HCT116 (cell line): ENCODE measurements at regions not wholly inside any gene's neighbourhood (a gene's known extent, or its start where the extent isn't known, plus 50 kb on each side); places are given as distances from the start of the nearest gene placed in this dataset.

Experiments used
- ATAC-seq: fragments of 200-7000 bp; cut with Tn5 transposase; 2 replicates; pipeline ENCODE4 v1.9.1; 2020; ENCODE audit warnings: mild to moderate bottlenecking, moderate library complexity
- BruUV-seq: library from RNA; stranded (reverse); fragments of 400-500 nt; replicated peaks from 2 replicates; lab custom pipeline; 2021; lab: Mats Ljungman, UMichigan
- CTCF ChIA-PET: fragments of 300-600 bp; sonication (Branson Sonifier 250); formaldehyde crosslinking; loops from one replicate; lab custom pipeline; 2021; ENCODE audit warnings: antibody characterized with exemption; lab: Charles Lee
- POLR2A ChIA-PET: fragments of 300-600, 350-600 bp; sonication (Branson Sonifier 250); formaldehyde crosslinking; loops from one replicate; lab custom pipeline; 2021; ENCODE audit warnings: antibody characterized with exemption; lab: Charles Lee
- RAD21 ChIA-PET, 2 experiments: fragments of 300-600 bp; sonication (Branson Sonifier 250); formaldehyde crosslinking; loops; one replicate each; lab custom pipeline; 2023; ENCODE audit warnings: low total read pairs in 2 of 2; ENCODE audit not compliant: uncharacterized antibody in 2 of 2, unreplicated experiment in 2 of 2, low non-redundant PET in 1 of 2; lab: Charles Lee
- DNase-seq: peaks from one replicate; pipeline ENCODE4 v3.0.0-alpha.2; 2010; ENCODE audit warnings: low read depth, low spot score
- H2AFZ ChIP-seq: fragments of 200-600 bp; shearing (Covaris generic), sonication (generic); 2 replicates; pipeline ENCODE4 v1.6.1; 2017; ENCODE audit warnings: low read depth, mixed run types, mixed read lengths, antibody characterized with exemption, low read length; ENCODE audit not compliant: poor library complexity, severe bottlenecking
- H3K27ac ChIP-seq: 2 replicates; pipeline ENCODE4 v1.5.1; 2012; ENCODE audit warnings: low read depth, low read length
- H3K27me3 ChIP-seq: fragments of 200-600 bp; sonication (generic); 2 replicates; pipeline ENCODE4 v1.6.1; 2016; ENCODE audit warnings: mixed run types, low read length, mixed read lengths; ENCODE audit not compliant: insufficient read depth
- H3K36me3 ChIP-seq, 2 experiments: fragments of 200-500 bp in 1 of 2; fragments of 200-600 bp in 1 of 2; sonication (Bioruptor generic) in 1 of 2; sonication (generic) in 1 of 2; 2 replicates each; pipeline versions ENCODE4 v1.5.1 to v1.6.1; 2014 to 2016; ENCODE audit warnings: low read length in 2 of 2, inconsistent platforms in 1 of 2, mixed read lengths in 1 of 2, mixed run types in 1 of 2; ENCODE audit not compliant: insufficient read depth in 2 of 2, control insufficient read depth in 1 of 2
- H3K4me1 ChIP-seq, 2 experiments: fragments of 200-600 bp in 1 of 2; sonication (generic) in 1 of 2; 2 replicates each; pipeline versions ENCODE4 v1.5.1 to v1.6.1; 2012 to 2017; ENCODE audit warnings: low read length in 2 of 2, inconsistent platforms in 1 of 2, mild to moderate bottlenecking in 1 of 2, mixed read lengths in 1 of 2, mixed run types in 1 of 2, moderate library complexity in 1 of 2; ENCODE audit not compliant: insufficient read depth in 2 of 2, control insufficient read depth in 1 of 2
- H3K4me2 ChIP-seq: fragments of 200-600 bp; sonication (generic); 2 replicates; pipeline ENCODE4 v1.6.1; 2017; ENCODE audit warnings: mixed run types, low read length, mixed read lengths
- H3K4me3 ChIP-seq, 2 experiments: fragments of 200-600 bp in 1 of 2; sonication (generic) in 1 of 2; replicated peaks in 1 of 2; 2 replicates each; pipeline ENCODE4 v1.5.1; 2011 to 2016; ENCODE audit warnings: low read length in 2 of 2, control low read depth in 1 of 2, low read depth in 1 of 2, mild to moderate bottlenecking in 1 of 2, mixed read lengths in 1 of 2, mixed run types in 1 of 2
- H3K79me2 ChIP-seq: fragments of 200-600 bp; sonication (generic); 2 replicates; pipeline ENCODE4 v1.6.1; 2017; ENCODE audit warnings: mild to moderate bottlenecking, mixed run types, low read length, moderate library complexity, mixed read lengths; ENCODE audit not compliant: insufficient read depth
- H3K9ac ChIP-seq: fragments of 200-600 bp; sonication (generic); 2 replicates; pipeline ENCODE4 v1.6.1; 2016; ENCODE audit warnings: low read length, mixed read lengths
- H3K9me2 ChIP-seq: fragments of 200-600 bp; sonication (generic), shearing (Covaris generic); 2 replicates; pipeline ENCODE4 v1.6.1; 2017; ENCODE audit warnings: mixed run types, mild to moderate bottlenecking, moderate library complexity; ENCODE audit not compliant: insufficient read depth
- H3K9me3 ChIP-seq, 2 experiments: fragments of 200-500 bp in 1 of 2; fragments of 200-600 bp in 1 of 2; sonication (Bioruptor generic) in 1 of 2; sonication (generic) in 1 of 2; 2 replicates each; pipeline ENCODE4 v1.6.1; 2014 to 2017; ENCODE audit warnings: low read length in 2 of 2, mixed read lengths in 2 of 2, inconsistent platforms in 1 of 2, low read depth in 1 of 2, mild to moderate bottlenecking in 1 of 2, mixed run types in 1 of 2, moderate library complexity in 1 of 2; ENCODE audit not compliant: control insufficient read depth in 1 of 2, insufficient read depth in 1 of 2
- H4K20me1 ChIP-seq: fragments of 200-600 bp; sonication (generic), shearing (Covaris generic); 2 replicates; pipeline ENCODE4 v1.6.1; 2017; ENCODE audit warnings: mixed run types, mild to moderate bottlenecking, moderate library complexity; ENCODE audit not compliant: insufficient read depth
- CTCF ChIP-seq, 3 experiments: fragments of 200-600 bp in 1 of 3; sonication (generic) in 1 of 3; IDR thresholded peaks in 2 of 3; conservative IDR thresholded peaks in 1 of 3; 2 replicates each; pipeline ENCODE4 v1.5.1; 2012 to 2017; ENCODE audit warnings: low read depth in 2 of 3, low read length in 2 of 3, antibody characterized with exemption in 1 of 3, borderline replicate concordance in 1 of 3, control low read depth in 1 of 3, mild to moderate bottlenecking in 1 of 3, mixed read lengths in 1 of 3, mixed run types in 1 of 3, moderate library complexity in 1 of 3; ENCODE audit not compliant: insufficient read depth in 1 of 3
- ELF1 ChIP-seq: IDR thresholded peaks from 2 replicates; pipeline ENCODE4 v1.6.1; 2012; ENCODE audit warnings: low read depth, borderline replicate concordance
- EZH2 ChIP-seq: fragments of 200-600 bp; sonication (generic); IDR thresholded peaks from 2 replicates; pipeline ENCODE4 v1.6.1; 2017; ENCODE audit warnings: antibody characterized with exemption, mixed run types
- FOSL1 ChIP-seq: IDR thresholded peaks from 2 replicates; pipeline ENCODE4 v1.6.1; 2012; ENCODE audit warnings: low read depth
- REST ChIP-seq: IDR thresholded peaks from 2 replicates; pipeline ENCODE4 v1.6.1; 2012; ENCODE audit warnings: low read depth
- TCF7L2 ChIP-seq: IDR thresholded peaks from 2 replicates; pipeline ENCODE4 v1.7.0; 2011; ENCODE audit warnings: borderline replicate concordance, inconsistent platforms; ENCODE audit not compliant: insufficient read depth, insufficient read length; ENCODE audit errors: extremely low read depth
- YY1 ChIP-seq: IDR thresholded peaks from 2 replicates; pipeline ENCODE4 v1.6.1; 2011; ENCODE audit warnings: low read length, low read depth, moderate library complexity, mild to moderate bottlenecking; ENCODE audit not compliant: insufficient replicate concordance; ENCODE audit errors: extremely low read depth
- intact Hi-C: fragments of 100-400 bp; cut with micrococcal nuclease; formaldehyde crosslinking; loops from 2 replicates; pipeline ENCODE4 v1.10.0; 2022
- TF ChIP-seq, protein P1 (sequence below): IDR thresholded peaks from 2 replicates; pipeline ENCODE4 v1.6.1; 2012
- TF ChIP-seq, protein P2 (sequence below): IDR thresholded peaks from 2 replicates; pipeline ENCODE4 v1.6.1; 2012

DNA sequence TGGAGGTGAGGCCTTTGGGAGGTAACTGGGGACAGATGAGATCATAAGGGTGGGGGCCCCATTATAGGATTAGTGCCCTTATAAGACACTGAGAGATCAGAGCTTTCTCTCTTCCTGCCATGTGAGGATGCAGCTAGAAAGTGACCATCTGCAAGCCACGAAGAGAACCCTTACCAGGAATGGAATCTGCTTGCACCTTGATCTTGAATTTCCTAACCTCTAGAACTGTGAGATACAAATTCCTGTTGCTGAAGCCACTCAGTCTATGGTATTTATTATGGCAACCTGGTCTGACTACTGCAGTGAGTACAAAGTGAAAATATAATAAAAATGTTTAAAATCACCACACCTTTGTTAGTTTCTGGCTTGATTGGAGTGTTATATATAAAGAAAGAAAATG, 388.0 kb downstream of the LMO7 start:
- Histone ChIP-seq H3K4me3 (no peak overlapping the region), H3K27me3 (no peaks in the 10 kb centered on the region), H3K9ac (no peak overlapping the region), H3K79me2 (no peaks in the 10 kb centered on the region), H3K9me2 (no peaks in the 10 kb centered on the region), H4K20me1 (no peaks in the 10 kb centered on the region), H3K4me1 (peaks cover 0 to 11% of the 10 kb centered on the region in 2 experiments; a peak in 1 of 4 replicates), H3K9me3 (no peaks in the 10 kb centered on the region), H3K36me3 (no peaks in the 10 kb centered on the region), H3K27ac (no peak overlapping the region), H2AFZ (no peak overlapping the region), H3K4me2 (no peak overlapping the region)
- DNase-seq (no peak), ATAC-seq (no peak)
- intact Hi-C loops = no loop called here
- ChIA-PET POLR2A (no interaction called here), RAD21 (no interaction called here), CTCF (no interaction called here)
- no peak for TF ChIP-seq ELF1
- no peak for TF ChIP-seq EZH2
- no peak for TF ChIP-seq TCF7L2
- no peak for TF ChIP-seq REST
- no TSS peak for BruUV-seq

DNA sequence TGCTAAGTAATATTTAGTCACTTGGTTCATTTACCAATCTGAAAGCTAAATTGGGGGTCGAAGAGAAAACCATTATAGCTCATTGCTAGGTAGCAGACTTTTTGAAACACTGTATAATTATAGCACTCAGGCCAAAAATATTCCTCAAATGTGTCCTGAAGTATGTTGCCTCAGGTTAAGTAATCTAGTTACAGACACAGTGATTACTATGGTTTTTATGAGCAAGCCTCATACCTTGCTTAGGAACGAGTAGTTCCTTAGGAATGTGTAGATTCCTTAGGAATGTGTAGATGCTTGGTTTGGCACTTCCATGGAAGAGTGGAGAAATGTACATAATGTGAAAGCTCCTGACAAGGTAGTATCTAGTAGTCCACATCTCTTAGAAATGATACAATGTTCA, 387.5 kb downstream of the LMO7 start:
- ChIA-PET CTCF (no interaction called here), POLR2A (no interaction called here), RAD21 (no interaction called here)
- no peaks in the 10 kb centered on the region for H4K20me1 ChIP-seq
- H3K27ac ChIP-seq = no peak overlapping the region
- intact Hi-C loops = no loop called here
- peaks cover 0 to 12% of the 10 kb centered on the region in 2 experiments; a peak in 1 of 4 replicates for H3K4me1 ChIP-seq
- H3K9me3 ChIP-seq = no peaks in the 10 kb centered on the region
- no peaks in the 10 kb centered on the region for H3K36me3 ChIP-seq
- ATAC-seq (no peak), DNase-seq (no peak)
- H2AFZ ChIP-seq = no peak overlapping the region
- H3K79me2 ChIP-seq = no peaks in the 10 kb centered on the region
- H3K4me2 ChIP-seq = no peak overlapping the region
- H3K9ac ChIP-seq = no peak overlapping the region
- no peaks in the 10 kb centered on the region for H3K27me3 ChIP-seq
- H3K9me2 ChIP-seq = no peaks in the 10 kb centered on the region
- BruUV-seq = no TSS peak
- no peak overlapping the region for H3K4me3 ChIP-seq
- TF ChIP-seq, protein P1, sequence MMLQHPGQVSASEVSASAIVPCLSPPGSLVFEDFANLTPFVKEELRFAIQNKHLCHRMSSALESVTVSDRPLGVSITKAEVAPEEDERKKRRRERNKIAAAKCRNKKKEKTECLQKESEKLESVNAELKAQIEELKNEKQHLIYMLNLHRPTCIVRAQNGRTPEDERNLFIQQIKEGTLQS = no peak
- TF ChIP-seq YY1 = no peak
- no peak for TF ChIP-seq FOSL1
- no peak for TF ChIP-seq EZH2
- TF ChIP-seq, protein P2, sequence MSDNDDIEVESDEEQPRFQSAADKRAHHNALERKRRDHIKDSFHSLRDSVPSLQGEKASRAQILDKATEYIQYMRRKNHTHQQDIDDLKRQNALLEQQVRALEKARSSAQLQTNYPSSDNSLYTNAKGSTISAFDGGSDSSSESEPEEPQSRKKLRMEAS = no peak
- TF ChIP-seq CTCF (IDR thresholded peaks at IDR 0.05 in 2 of 3, conservative IDR thresholded peaks at IDR 0.05 in 1 of 3; ENCODE audit: borderline replicate concordance in 1 of 3, insufficient read depth in 1 of 3, low read depth in 2 of 3, low read length in 2 of 3) = no peak
- TF ChIP-seq REST = no peak
